Mononuclear cell (primary cell): ENCODE measurements at regions not wholly inside any gene's neighbourhood (a gene's known extent, or its start where the extent isn't known, plus 50 kb on each side); places are given as distances from the start of the nearest gene placed in this dataset.

ENCODE experiments used
- H3K27me3 ChIP-seq: 2 replicates; pipeline ENCODE4 v1.6.0; 2011; ENCODE audit warnings: low read length, control low read depth; ENCODE audit not compliant: insufficient read depth
- H3K4me1 ChIP-seq: 2 replicates; pipeline ENCODE4 v1.5.1; 2011; ENCODE audit warnings: mild to moderate bottlenecking, low read length, control low read depth; ENCODE audit not compliant: insufficient read depth
- H3K4me3 ChIP-seq: 2 replicates; pipeline ENCODE4 v1.5.1; 2011; ENCODE audit warnings: mild to moderate bottlenecking, low read length, moderate library complexity
- H3K9me3 ChIP-seq: 2 replicates; pipeline ENCODE4 v1.5.1; 2011; ENCODE audit warnings: low read depth, mild to moderate bottlenecking, control low read depth, low read length

- H3K4me3 ChIP-seq: no peak overlapping the region
- H3K27me3 ChIP-seq: peaks cover 13% of the 10 kb centered on the region
- H3K4me1 ChIP-seq: no peaks in the 10 kb centered on the region
- H3K9me3 ChIP-seq: peaks cover 9% of the 10 kb centered on the region
Measured at GRCh38 chr10:33546031-33546430, 211.6 kb upstream of the NRP1 start.

GRCh38 chr10:33542752-33543505 lies 208.5 kb upstream of the NRP1 start:
- no peak overlapping the region for H3K4me3 ChIP-seq
- no peaks in the 10 kb centered on the region for H3K4me1 ChIP-seq
- peaks cover 17% of the 10 kb centered on the region for H3K27me3 ChIP-seq
- H3K9me3 ChIP-seq: peaks cover 9% of the 10 kb centered on the region

GRCh38 chr10:33539116-33539515 lies 204.6 kb upstream of the NRP1 start:
- Histone ChIP-seq H3K4me3 (no peak overlapping the region), H3K4me1 (no peaks in the 10 kb centered on the region), H3K27me3 (peaks cover 19% of the 10 kb centered on the region), H3K9me3 (peaks cover 9% of the 10 kb centered on the region)

GRCh38 chr10:33537066-33537465 lies 202.6 kb upstream of the NRP1 start:
- H3K9me3 ChIP-seq: no peaks in the 10 kb centered on the region
- H3K4me1 ChIP-seq: no peaks in the 10 kb centered on the region
- H3K4me3 ChIP-seq: no peak overlapping the region
- peaks cover 19% of the 10 kb centered on the region for H3K27me3 ChIP-seq

- no peaks in the 10 kb centered on the region for H3K4me1 ChIP-seq
- H3K27me3 ChIP-seq: peaks cover 19% of the 10 kb centered on the region
- no peaks in the 10 kb centered on the region for H3K9me3 ChIP-seq
- H3K4me3 ChIP-seq: no peak overlapping the region
Measured at GRCh38 chr10:33536508-33536907, 202.0 kb upstream of the NRP1 start.

GRCh38 chr10:33535866-33536265 lies 201.4 kb upstream of the NRP1 start:
- Histone ChIP-seq H3K4me1 (no peaks in the 10 kb centered on the region), H3K9me3 (no peaks in the 10 kb centered on the region), H3K27me3 (peaks cover 19% of the 10 kb centered on the region), H3K4me3 (no peak overlapping the region)

- H3K27me3 ChIP-seq: peaks cover 14% of the 10 kb centered on the region
- no peaks in the 10 kb centered on the region for H3K4me1 ChIP-seq
- H3K4me3 ChIP-seq: no peak overlapping the region
- H3K9me3 ChIP-seq: no peaks in the 10 kb centered on the region
Measured at GRCh38 chr10:33534416-33534815, 199.9 kb upstream of the NRP1 start.

GRCh38 chr10:33533612-33534011 lies 199.1 kb upstream of the NRP1 start:
- Histone ChIP-seq H3K4me3 (no peak overlapping the region), H3K4me1 (no peaks in the 10 kb centered on the region), H3K9me3 (no peaks in the 10 kb centered on the region), H3K27me3 (peaks cover 14% of the 10 kb centered on the region)

- peaks cover 11% of the 10 kb centered on the region for H3K27me3 ChIP-seq
- no peak overlapping the region for H3K4me3 ChIP-seq
- H3K9me3 ChIP-seq: no peaks in the 10 kb centered on the region
- no peaks in the 10 kb centered on the region for H3K4me1 ChIP-seq
Measured at GRCh38 chr10:33532901-33533300, 198.4 kb upstream of the NRP1 start.

- H3K4me3 ChIP-seq: no peak overlapping the region
- peaks cover 4% of the 10 kb centered on the region for H3K4me1 ChIP-seq
- H3K27me3 ChIP-seq: peaks cover 1% of the 10 kb centered on the region
- H3K9me3 ChIP-seq: no peaks in the 10 kb centered on the region
Measured at GRCh38 chr10:33529234-33529633, 194.8 kb upstream of the NRP1 start.

- Histone ChIP-seq H3K9me3 (no peaks in the 10 kb centered on the region), H3K4me3 (no peak overlapping the region), H3K4me1 (peaks cover 12% of the 10 kb centered on the region), H3K27me3 (peaks cover 8% of the 10 kb centered on the region)
Measured at GRCh38 chr10:33524966-33525365, 190.5 kb upstream of the NRP1 start.

GRCh38 chr10:33524041-33524440 lies 189.6 kb upstream of the NRP1 start:
- Histone ChIP-seq H3K9me3 (no peaks in the 10 kb centered on the region), H3K27me3 (peaks cover 8% of the 10 kb centered on the region), H3K4me1 (peaks cover 12% of the 10 kb centered on the region), H3K4me3 (no peak overlapping the region)

- Histone ChIP-seq H3K27me3 (peaks cover 8% of the 10 kb centered on the region), H3K9me3 (no peaks in the 10 kb centered on the region), H3K4me1 (peaks cover 12% of the 10 kb centered on the region), H3K4me3 (no peak overlapping the region)
Measured at GRCh38 chr10:33523236-33523792, 188.8 kb upstream of the NRP1 start.

GRCh38 chr10:33521904-33522303 lies 187.4 kb upstream of the NRP1 start:
- Histone ChIP-seq H3K27me3 (peaks cover 8% of the 10 kb centered on the region), H3K4me1 (peaks cover 12% of the 10 kb centered on the region), H3K4me3 (no peak overlapping the region), H3K9me3 (no peaks in the 10 kb centered on the region)

GRCh38 chr10:33521062-33521461 lies 186.6 kb upstream of the NRP1 start:
- Histone ChIP-seq H3K27me3 (peaks cover 8% of the 10 kb centered on the region), H3K9me3 (no peaks in the 10 kb centered on the region), H3K4me1 (peaks cover 12% of the 10 kb centered on the region), H3K4me3 (no peak overlapping the region)

GRCh38 chr10:33520223-33520622 lies 185.8 kb upstream of the NRP1 start:
- Histone ChIP-seq H3K9me3 (no peaks in the 10 kb centered on the region), H3K27me3 (peaks cover 8% of the 10 kb centered on the region), H3K4me1 (peaks cover 12% of the 10 kb centered on the region), H3K4me3 (no peak overlapping the region)
